ENCODE measurements at regions not wholly inside any gene's neighbourhood (a gene's known extent, or its start where the extent isn't known, plus 50 kb on each side); places are given as distances from the start of the nearest gene placed in this dataset.

- 86% methylated on average over 1 of the region's 1 CpG for WGBS
- Histone ChIP-seq H3K14ac (ENCODE audit: low read length in 2 of 2) (no peak overlapping the region), H3K9ac (ENCODE audit: low read length) (no peak overlapping the region)
These were observed 325.9 kb downstream of the MIAT start for GRCh38 chr22:26983311-26983710.

GRCh38 chr22:26985206-26985605 lies 327.8 kb downstream of the MIAT start:
- H3K36me3 ChIP-seq (ENCODE audit: control insufficient read depth in 1 of 2, insufficient read depth in 2 of 2, low read depth in 1 of 2, low read length in 2 of 2) = no peaks in the 10 kb centered on the region
- H3K79me1 ChIP-seq (replicated peaks; ENCODE audit: low read length, poor library complexity, severe bottlenecking) = no peaks in the 10 kb centered on the region
- H3K9ac ChIP-seq (ENCODE audit: low read length) = no peak overlapping the region
- H3K27ac ChIP-seq (ENCODE audit: low read length, poor library complexity, severe bottlenecking) = no peak overlapping the region
- DNase-seq = no peak
- H3K14ac ChIP-seq (ENCODE audit: low read length in 2 of 2) = no peak overlapping the region
- H2BK15ac ChIP-seq (ENCODE audit: low read depth, poor library complexity, severe bottlenecking) = no peak overlapping the region
- H2BK5ac ChIP-seq (ENCODE audit: low read depth, low read length, poor library complexity, severe bottlenecking) = no peak overlapping the region
- H2AFZ ChIP-seq (ENCODE audit: low read depth, low read length) = no peak overlapping the region
- no peak overlapping the region for H3K18ac ChIP-seq (ENCODE audit: low read depth in 1 of 2, low read length in 2 of 2)
- H3K4me2 ChIP-seq (ENCODE audit: low read length, poor library complexity, severe bottlenecking) = no peak overlapping the region
- no peaks in the 10 kb centered on the region for H3K9me3 ChIP-seq (ENCODE audit: control insufficient read depth, low read length)
- no peak overlapping the region for H3K4ac ChIP-seq (ENCODE audit: low read depth in 1 of 2, low read length in 2 of 2)
- 71% methylated on average over 2 of the region's 2 CpGs for WGBS
- peaks cover 68 to 92% of the 10 kb centered on the region in 2 experiments for H3K27me3 ChIP-seq (ENCODE audit: control insufficient read depth in 1 of 2, insufficient read depth in 1 of 2, low read length in 2 of 2)
- H3K4me1 ChIP-seq (ENCODE audit: control insufficient read depth, insufficient read depth, low read depth, low read length) = peaks cover 4% of the 10 kb centered on the region
- no peak overlapping the region for H2BK120ac ChIP-seq (ENCODE audit: low read depth, low read length)
- H3K4me3 ChIP-seq (ENCODE audit: insufficient read depth in 1 of 2, low read depth in 1 of 2, low read length in 2 of 2) = no peak overlapping the region
- no peak overlapping the region for H2AK5ac ChIP-seq (ENCODE audit: low read length, severe bottlenecking)
- no peak overlapping the region for H4K8ac ChIP-seq (ENCODE audit: low read length)
- H4K91ac ChIP-seq (ENCODE audit: low read length) = no peak overlapping the region
- H3K23ac ChIP-seq (ENCODE audit: low read length in 2 of 2) = no peak overlapping the region
- H2BK12ac ChIP-seq (ENCODE audit: low read length in 2 of 2) = no peak overlapping the region

More at GRCh38 chr22:26983311-26983710, 325.9 kb downstream of the MIAT start:
- no peak overlapping the region for H3K18ac ChIP-seq (ENCODE audit: low read depth in 1 of 2, low read length in 2 of 2)
- H3K9me3 ChIP-seq (ENCODE audit: control insufficient read depth, low read length) = no peaks in the 10 kb centered on the region
- H2BK5ac ChIP-seq (ENCODE audit: low read depth, low read length, poor library complexity, severe bottlenecking) = no peak overlapping the region
- no peak overlapping the region for H4K8ac ChIP-seq (ENCODE audit: low read length)
- H3K4me1 ChIP-seq (ENCODE audit: control insufficient read depth, insufficient read depth, low read depth, low read length) = peaks cover 4% of the 10 kb centered on the region
- no peak overlapping the region for H3K4ac ChIP-seq (ENCODE audit: low read depth in 1 of 2, low read length in 2 of 2)
- H3K4me2 ChIP-seq (ENCODE audit: low read length, poor library complexity, severe bottlenecking) = no peak overlapping the region
- no peak overlapping the region for H2AFZ ChIP-seq (ENCODE audit: low read depth, low read length)
- no peak overlapping the region for H2BK15ac ChIP-seq (ENCODE audit: low read depth, poor library complexity, severe bottlenecking)
- H3K4me3 ChIP-seq (ENCODE audit: insufficient read depth in 1 of 2, low read depth in 1 of 2, low read length in 2 of 2) = no peak overlapping the region
- H2BK12ac ChIP-seq (ENCODE audit: low read length in 2 of 2) = no peak overlapping the region
- H3K23ac ChIP-seq (ENCODE audit: low read length in 2 of 2) = no peak overlapping the region
- H3K36me3 ChIP-seq (ENCODE audit: control insufficient read depth in 1 of 2, insufficient read depth in 2 of 2, low read depth in 1 of 2, low read length in 2 of 2) = no peaks in the 10 kb centered on the region
- H2AK5ac ChIP-seq (ENCODE audit: low read length, severe bottlenecking) = no peak overlapping the region
- peaks cover 71 to 82% of the 10 kb centered on the region in 2 experiments for H3K27me3 ChIP-seq (ENCODE audit: control insufficient read depth in 1 of 2, insufficient read depth in 1 of 2, low read length in 2 of 2)
- H4K91ac ChIP-seq (ENCODE audit: low read length) = no peak overlapping the region
- no peak overlapping the region for H2BK120ac ChIP-seq (ENCODE audit: low read depth, low read length)
- H3K27ac ChIP-seq (ENCODE audit: low read length, poor library complexity, severe bottlenecking) = no peak overlapping the region
- DNase-seq = no peak
- H3K79me1 ChIP-seq (replicated peaks; ENCODE audit: low read length, poor library complexity, severe bottlenecking) = no peaks in the 10 kb centered on the region

GRCh38 chr22:26985931-26986782 lies 328.8 kb downstream of the MIAT start:
- no peaks in the 10 kb centered on the region for H3K9me3 ChIP-seq (ENCODE audit: control insufficient read depth, low read length)
- no peak overlapping the region for H2AFZ ChIP-seq (ENCODE audit: low read depth, low read length)
- H4K91ac ChIP-seq (ENCODE audit: low read length) = no peak overlapping the region
- no peak overlapping the region for H3K23ac ChIP-seq (ENCODE audit: low read length in 2 of 2)
- no peak overlapping the region for H3K14ac ChIP-seq (ENCODE audit: low read length in 2 of 2)
- WGBS = 64% methylated on average over 10 of the region's 11 CpGs
- H3K36me3 ChIP-seq (ENCODE audit: control insufficient read depth in 1 of 2, insufficient read depth in 2 of 2, low read depth in 1 of 2, low read length in 2 of 2) = no peaks in the 10 kb centered on the region
- H2BK12ac ChIP-seq (ENCODE audit: low read length in 2 of 2) = no peak overlapping the region
- peaks cover 63 to 91% of the 10 kb centered on the region in 2 experiments for H3K27me3 ChIP-seq (ENCODE audit: control insufficient read depth in 1 of 2, insufficient read depth in 1 of 2, low read length in 2 of 2)
- no peak overlapping the region for H2AK5ac ChIP-seq (ENCODE audit: low read length, severe bottlenecking)
- no peak overlapping the region for H4K8ac ChIP-seq (ENCODE audit: low read length)
- DNase-seq = no peak
- no peaks in the 10 kb centered on the region for H3K79me1 ChIP-seq (replicated peaks; ENCODE audit: low read length, poor library complexity, severe bottlenecking)
- no peak overlapping the region for H3K27ac ChIP-seq (ENCODE audit: low read length, poor library complexity, severe bottlenecking)
- no peak overlapping the region for H2BK15ac ChIP-seq (ENCODE audit: low read depth, poor library complexity, severe bottlenecking)
- no peak overlapping the region for H3K9ac ChIP-seq (ENCODE audit: low read length)
- H3K4me1 ChIP-seq (ENCODE audit: control insufficient read depth, insufficient read depth, low read depth, low read length) = peaks cover 4% of the 10 kb centered on the region
- H3K4me2 ChIP-seq (ENCODE audit: low read length, poor library complexity, severe bottlenecking) = peak overlapping the region; percentile 38
- H3K4ac ChIP-seq (ENCODE audit: low read depth in 1 of 2, low read length in 2 of 2) = no peak overlapping the region
- no peak overlapping the region for H3K18ac ChIP-seq (ENCODE audit: low read depth in 1 of 2, low read length in 2 of 2)
- no peak overlapping the region for H2BK5ac ChIP-seq (ENCODE audit: low read depth, low read length, poor library complexity, severe bottlenecking)
- H2BK120ac ChIP-seq (ENCODE audit: low read depth, low read length) = no peak overlapping the region
- H3K4me3 ChIP-seq (ENCODE audit: insufficient read depth in 1 of 2, low read depth in 1 of 2, low read length in 2 of 2) = no peak overlapping the region

GRCh38 chr22:26986884-26987283 lies 329.5 kb downstream of the MIAT start:
- Histone ChIP-seq H2BK15ac (ENCODE audit: low read depth, poor library complexity, severe bottlenecking) (no peak overlapping the region), H3K14ac (ENCODE audit: low read length in 2 of 2) (no peak overlapping the region), H3K79me1 (replicated peaks; ENCODE audit: low read length, poor library complexity, severe bottlenecking) (no peaks in the 10 kb centered on the region), H2AK5ac (ENCODE audit: low read length, severe bottlenecking) (no peak overlapping the region), H4K91ac (ENCODE audit: low read length) (no peak overlapping the region), H3K27ac (ENCODE audit: low read length, poor library complexity, severe bottlenecking) (no peak overlapping the region), H3K23ac (ENCODE audit: low read length in 2 of 2) (no peak overlapping the region), H2BK120ac (ENCODE audit: low read depth, low read length) (no peak overlapping the region), H3K27me3 (ENCODE audit: control insufficient read depth in 1 of 2, insufficient read depth in 1 of 2, low read length in 2 of 2) (peaks cover 63 to 91% of the 10 kb centered on the region in 2 experiments), H2AFZ (ENCODE audit: low read depth, low read length) (no peak overlapping the region), H3K4me1 (ENCODE audit: control insufficient read depth, insufficient read depth, low read depth, low read length) (peaks cover 4% of the 10 kb centered on the region), H2BK5ac (ENCODE audit: low read depth, low read length, poor library complexity, severe bottlenecking) (no peak overlapping the region), H2BK12ac (ENCODE audit: low read length in 2 of 2) (no peak overlapping the region), H3K9me3 (ENCODE audit: control insufficient read depth, low read length) (no peaks in the 10 kb centered on the region), H3K4me2 (ENCODE audit: low read length, poor library complexity, severe bottlenecking) (no peak overlapping the region), H3K18ac (ENCODE audit: low read depth in 1 of 2, low read length in 2 of 2) (no peak overlapping the region), H4K8ac (ENCODE audit: low read length) (no peak overlapping the region), H3K36me3 (ENCODE audit: control insufficient read depth in 1 of 2, insufficient read depth in 2 of 2, low read depth in 1 of 2, low read length in 2 of 2) (no peaks in the 10 kb centered on the region), H3K9ac (ENCODE audit: low read length) (no peak overlapping the region), H3K4ac (ENCODE audit: low read depth in 1 of 2, low read length in 2 of 2) (no peak overlapping the region), H3K4me3 (ENCODE audit: insufficient read depth in 1 of 2, low read depth in 1 of 2, low read length in 2 of 2) (no peak overlapping the region)
- 35% methylated on average over 3 of the region's 3 CpGs for WGBS
- DNase-seq = peak; percentile 16
